ENCODE measurements at regions not wholly inside any gene's neighbourhood (a gene's known extent, or its start where the extent isn't known, plus 50 kb on each side); places are given as distances from the start of the nearest gene placed in this dataset.

- no peaks in the 10 kb centered on the region for H3K79me2 ChIP-seq (ENCODE audit: insufficient read depth, low read depth, low read length)
- no peaks in the 10 kb centered on the region for H3K4me1 ChIP-seq (ENCODE audit: insufficient read depth, low read length, poor library complexity, severe bottlenecking)
- H3K9me2 ChIP-seq (ENCODE audit: insufficient read depth, low read length), result no peaks in the 10 kb centered on the region; the same call in 1 of the 2 replicates
- intact Hi-C loops (cut with micrococcal nuclease; ENCODE audit: unreplicated experiment), result no loop called here
- H3K27ac ChIP-seq (ENCODE audit: low read depth, low read length, poor library complexity, severe bottlenecking), result no peak overlapping the region
- no peak for DNase-seq (ENCODE audit: low spot score)
- no peaks in the 10 kb centered on the region for H3K9me3 ChIP-seq (ENCODE audit: low read length)
- H3K4me2 ChIP-seq (ENCODE audit: low read length), result no peak overlapping the region
- no peaks in the 10 kb centered on the region for H3K36me3 ChIP-seq (ENCODE audit: insufficient read depth, low read length)
- no TSS peak for BruUV-seq (replicated peaks)
- H3K4me3 ChIP-seq (ENCODE audit: low read depth, low read length, poor library complexity, severe bottlenecking), result no peak overlapping the region
- H4K20me1 ChIP-seq (ENCODE audit: insufficient read depth, low read length), result no peaks in the 10 kb centered on the region
- POLR2A ChIA-PET, result no interaction called here
- CTCF ChIA-PET (ENCODE audit: unreplicated experiment), result no interaction called here
- no peak overlapping the region for H2AFZ ChIP-seq (ENCODE audit: low read length)
- no peak for TF ChIP-seq EZH2phosphoT487 (IDR thresholded peaks at IDR 0.05; ENCODE audit: borderline replicate concordance, low read depth, low read length)
- TF ChIP-seq CTCF (conservative IDR thresholded peaks at IDR 0.05; ENCODE audit: low read length), result no peak
These were observed 319.2 kb upstream of the ADGRL4 start for GRCh38 chr1:79325705-79326104.

GRCh38 chr1:79325126-79325525 lies 318.6 kb upstream of the ADGRL4 start:
- CTCF ChIA-PET (ENCODE audit: unreplicated experiment), result no interaction called here
- no peak for DNase-seq (ENCODE audit: low spot score)
- no peak overlapping the region for H3K27ac ChIP-seq (ENCODE audit: low read depth, low read length, poor library complexity, severe bottlenecking)
- H3K9me2 ChIP-seq (ENCODE audit: insufficient read depth, low read length), result no peaks in the 10 kb centered on the region; the same call in 1 of the 2 replicates
- intact Hi-C loops (cut with micrococcal nuclease; ENCODE audit: unreplicated experiment), result no loop called here
- no peaks in the 10 kb centered on the region for H3K79me2 ChIP-seq (ENCODE audit: insufficient read depth, low read depth, low read length)
- no peak overlapping the region for H3K4me2 ChIP-seq (ENCODE audit: low read length)
- H3K36me3 ChIP-seq (ENCODE audit: insufficient read depth, low read length), result no peaks in the 10 kb centered on the region
- no peaks in the 10 kb centered on the region for H3K9me3 ChIP-seq (ENCODE audit: low read length)
- H2AFZ ChIP-seq (ENCODE audit: low read length), result no peak overlapping the region
- no peak overlapping the region for H3K4me3 ChIP-seq (ENCODE audit: low read depth, low read length, poor library complexity, severe bottlenecking)
- no peaks in the 10 kb centered on the region for H3K4me1 ChIP-seq (ENCODE audit: insufficient read depth, low read length, poor library complexity, severe bottlenecking)
- no peak for TF ChIP-seq EZH2phosphoT487 (IDR thresholded peaks at IDR 0.05; ENCODE audit: borderline replicate concordance, low read depth, low read length)
- TF ChIP-seq CTCF (conservative IDR thresholded peaks at IDR 0.05; ENCODE audit: low read length), result no peak
- no peaks in the 10 kb centered on the region for H4K20me1 ChIP-seq (ENCODE audit: insufficient read depth, low read length)
- POLR2A ChIA-PET, result no interaction called here
- no TSS peak for BruUV-seq (replicated peaks)

GRCh38 chr1:79323239-79324025 lies 316.9 kb upstream of the ADGRL4 start:
- intact Hi-C loops (cut with micrococcal nuclease; ENCODE audit: unreplicated experiment), result no loop called here
- no peaks in the 10 kb centered on the region for H3K9me3 ChIP-seq (ENCODE audit: low read length)
- ChIA-PET POLR2A (interaction anchor here (0.6 kb wide), 1 partner anchor 24 kb away, joined by 6 read pairs; no protein-coding TSS in a partner anchor), CTCF (ENCODE audit: unreplicated experiment) (no interaction called here)
- no peaks in the 10 kb centered on the region; the same call in 1 of the 2 replicates for H3K9me2 ChIP-seq (ENCODE audit: insufficient read depth, low read length)
- H3K4me3 ChIP-seq (ENCODE audit: low read depth, low read length, poor library complexity, severe bottlenecking), result no peak overlapping the region
- H3K4me1 ChIP-seq (ENCODE audit: insufficient read depth, low read length, poor library complexity, severe bottlenecking), result no peaks in the 10 kb centered on the region
- no peaks in the 10 kb centered on the region for H3K79me2 ChIP-seq (ENCODE audit: insufficient read depth, low read depth, low read length)
- no peaks in the 10 kb centered on the region for H3K36me3 ChIP-seq (ENCODE audit: insufficient read depth, low read length)
- TF ChIP-seq CTCF (conservative IDR thresholded peaks at IDR 0.05; ENCODE audit: low read length) (no peak), EZH2phosphoT487 (IDR thresholded peaks at IDR 0.05; ENCODE audit: borderline replicate concordance, low read depth, low read length) (no peak)
- H3K27ac ChIP-seq (ENCODE audit: low read depth, low read length, poor library complexity, severe bottlenecking), result no peak overlapping the region
- H4K20me1 ChIP-seq (ENCODE audit: insufficient read depth, low read length), result no peaks in the 10 kb centered on the region
- no peak overlapping the region for H2AFZ ChIP-seq (ENCODE audit: low read length)
- H3K4me2 ChIP-seq (ENCODE audit: low read length), result no peak overlapping the region
- DNase-seq (ENCODE audit: low spot score), result no peak
- no TSS peak for BruUV-seq (replicated peaks)
